ENCODE measurements at regions not wholly inside any gene's neighbourhood (a gene's known extent, or its start where the extent isn't known, plus 50 kb on each side); places are given as distances from the start of the nearest gene placed in this dataset.

DNA sequence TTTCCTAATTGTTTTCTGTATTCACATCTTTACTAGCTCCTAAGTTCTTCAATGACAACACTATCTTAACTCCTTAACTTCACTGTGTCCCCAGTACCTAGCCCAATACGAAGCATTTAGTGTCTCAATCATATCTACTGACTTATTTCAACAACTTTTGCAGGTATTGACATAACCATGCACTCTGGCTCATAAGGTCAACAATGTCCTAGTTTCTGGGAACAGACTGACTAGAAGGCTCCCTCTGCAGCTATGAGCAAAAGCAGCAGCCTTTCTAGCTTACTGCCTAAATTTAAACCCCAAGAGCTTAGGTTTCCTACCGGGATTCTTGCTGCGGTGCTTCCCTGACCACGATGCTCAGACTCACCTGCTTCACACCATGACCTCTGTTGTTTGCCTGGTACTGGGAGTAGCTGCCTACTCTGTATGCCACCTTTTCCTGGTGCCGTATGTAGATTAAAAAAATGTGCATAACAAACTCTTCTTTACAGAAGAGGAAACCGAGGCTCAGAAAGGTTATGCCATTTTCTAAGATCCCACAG is 767.7 kb downstream of the TUSC7 start:
- no peak for TF ChIP-seq CTCF (IDR thresholded peaks at IDR 0.05; ENCODE audit: insufficient read depth, low read depth, low read length)
- DNase-seq (ENCODE audit: low read depth): no peak
- H3K4me3 ChIP-seq (ENCODE audit: low read depth, low read length): no peak overlapping the region

DNA sequence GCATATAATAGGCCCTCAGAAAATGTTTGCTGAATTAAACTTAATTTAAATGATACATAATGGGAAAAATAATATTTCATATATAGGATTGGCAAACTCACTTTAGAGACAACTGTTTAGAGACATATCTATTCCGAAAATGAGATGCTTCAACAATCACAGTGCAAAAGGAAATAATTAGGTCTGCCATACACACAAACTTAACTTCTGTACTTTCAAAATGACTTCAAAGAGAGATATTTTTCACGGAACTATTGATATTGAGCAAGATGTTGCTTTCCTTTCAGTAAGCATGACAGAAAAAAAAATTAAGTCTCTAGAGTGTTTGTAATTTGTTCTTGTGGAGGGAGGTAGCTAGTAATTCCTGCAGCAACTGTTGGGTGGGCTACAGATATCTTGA is 769.5 kb downstream of the TUSC7 start:
- DNase-seq (ENCODE audit: low read depth): no peak
- H3K4me3 ChIP-seq (ENCODE audit: low read depth, low read length): no peak overlapping the region
- TF ChIP-seq CTCF (IDR thresholded peaks at IDR 0.05; ENCODE audit: insufficient read depth, low read depth, low read length): no peak

DNA sequence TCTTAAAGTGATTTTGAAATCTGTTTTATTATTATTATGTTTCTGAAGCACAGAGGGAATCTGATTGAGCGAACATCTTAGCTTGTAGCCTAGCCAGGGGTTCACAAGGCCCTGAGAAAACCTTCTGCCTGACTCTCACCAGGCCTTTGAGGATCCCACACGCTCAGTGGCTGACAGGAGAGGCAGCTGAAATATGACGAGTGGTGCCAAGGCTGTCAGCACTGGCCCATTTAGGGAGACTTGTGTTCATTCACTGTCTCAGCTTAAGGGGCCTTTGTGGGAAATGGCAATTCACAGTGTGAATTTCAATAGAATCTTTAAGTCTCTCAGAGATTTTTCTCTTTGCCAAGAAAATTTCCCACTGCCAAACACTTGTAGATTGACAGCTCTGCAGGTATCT is 770.9 kb downstream of the TUSC7 start:
- TF ChIP-seq CTCF (IDR thresholded peaks at IDR 0.05; ENCODE audit: insufficient read depth, low read depth, low read length): no peak
- DNase-seq (ENCODE audit: low read depth): no peak
- H3K4me3 ChIP-seq (ENCODE audit: low read depth, low read length): no peak overlapping the region

DNA sequence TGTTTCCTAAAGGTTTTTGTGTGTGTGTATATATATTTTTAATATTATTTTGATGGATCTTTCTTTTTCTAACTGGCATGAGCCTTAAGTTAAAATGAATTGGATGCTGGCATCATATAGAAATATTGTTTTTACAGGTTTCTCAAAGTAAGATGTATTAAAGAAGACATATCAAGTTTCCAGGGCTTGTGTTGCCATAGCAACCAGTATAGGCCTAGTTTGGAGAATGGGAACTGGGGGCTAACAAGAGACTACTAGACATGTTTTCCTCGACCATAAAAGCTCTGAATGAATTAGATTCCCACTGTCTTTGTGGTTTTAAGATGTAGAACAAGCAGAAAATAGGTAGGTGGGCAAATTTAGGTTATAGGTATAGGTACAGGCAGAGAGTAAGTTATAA is 771.4 kb downstream of the TUSC7 start:
- TF ChIP-seq CTCF (IDR thresholded peaks at IDR 0.05; ENCODE audit: insufficient read depth, low read depth, low read length): no peak
- no peak overlapping the region for H3K4me3 ChIP-seq (ENCODE audit: low read depth, low read length)
- DNase-seq (ENCODE audit: low read depth): no peak

- DNase-seq (ENCODE audit: low read depth): no peak
- no peak for TF ChIP-seq CTCF (IDR thresholded peaks at IDR 0.05; ENCODE audit: insufficient read depth, low read depth, low read length)
- H3K4me3 ChIP-seq (ENCODE audit: low read depth, low read length): no peak overlapping the region
Observed at GRCh38 chr3:117483839-117484238, 774.3 kb downstream of the TUSC7 start.

DNA sequence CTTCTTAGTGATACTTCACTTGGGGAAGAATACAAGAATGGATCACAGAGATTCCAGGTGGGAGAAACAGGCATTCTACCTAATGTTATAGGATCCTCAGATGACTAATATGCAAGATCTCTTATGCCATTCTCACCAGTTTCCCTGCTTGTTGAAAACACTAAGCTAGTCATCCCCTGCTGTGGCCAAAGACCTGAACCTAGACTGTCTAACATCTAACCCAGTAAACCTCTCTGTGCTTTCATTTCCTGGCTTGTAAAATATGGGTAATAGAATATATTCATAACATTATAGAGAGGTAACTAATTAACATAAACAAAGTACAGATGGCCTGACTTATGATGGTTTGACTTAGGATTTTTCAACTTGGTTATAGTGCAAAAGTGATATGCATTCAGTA is 776.3 kb downstream of the TUSC7 start:
- TF ChIP-seq CTCF (IDR thresholded peaks at IDR 0.05; ENCODE audit: insufficient read depth, low read depth, low read length): no peak

More for the DNA sequence above, 776.3 kb downstream of the TUSC7 start:
- no peak overlapping the region for H3K4me3 ChIP-seq (ENCODE audit: low read depth, low read length)
- no peak for DNase-seq (ENCODE audit: low read depth)
